MM.1S (cell line): ENCODE measurements at regions not wholly inside any gene's neighbourhood (a gene's known extent, or its start where the extent isn't known, plus 50 kb on each side); places are given as distances from the start of the nearest gene placed in this dataset.

ENCODE experiments used
- DNase-seq: peaks from one replicate; pipeline ENCODE4 v3.0.0-alpha.2; 2015
- H2AFZ ChIP-seq: fragments of 300-600 bp; sonication (generic); 2 replicates; pipeline ENCODE4 v1.6.0; 2016; ENCODE audit warnings: antibody characterized with exemption, low read length
- H3F3A ChIP-seq: fragments of 300-600 bp; sonication (generic); 2 replicates; pipeline ENCODE4 v1.6.1; 2016; ENCODE audit warnings: mild to moderate bottlenecking, antibody characterized with exemption, low read length, moderate library complexity, mixed read lengths; ENCODE audit not compliant: insufficient read depth
- H3K27ac ChIP-seq: fragments of 300-600 bp; sonication (generic); 2 replicates; pipeline ENCODE4 v1.5.1; 2016; ENCODE audit warnings: mild to moderate bottlenecking, low read length
- H3K27me3 ChIP-seq: fragments of 300-600 bp; sonication (generic); replicated peaks from 2 replicates; pipeline ENCODE4 v1.6.0; 2016; ENCODE audit warnings: low read length; ENCODE audit not compliant: insufficient read depth
- H3K36me3 ChIP-seq: fragments of 300-600 bp; sonication (generic); replicated peaks from 2 replicates; pipeline ENCODE4 v1.6.1; 2016; ENCODE audit warnings: mild to moderate bottlenecking, low read length, mixed read lengths; ENCODE audit not compliant: insufficient read depth
- H3K4me1 ChIP-seq: fragments of 300-600 bp; sonication (generic); 2 replicates; pipeline ENCODE4 v1.6.1; 2016; ENCODE audit warnings: low read length, mixed read lengths
- H3K4me2 ChIP-seq: fragments of 300-600 bp; sonication (generic); 2 replicates; pipeline ENCODE4 v1.6.0; 2016; ENCODE audit warnings: low read depth, low read length
- H3K4me3 ChIP-seq: fragments of 300-600 bp; sonication (generic); 2 replicates; pipeline ENCODE4 v1.5.1; 2016; ENCODE audit warnings: low read length, mixed read lengths
- H3K79me2 ChIP-seq: fragments of 300-600 bp; sonication (generic); 2 replicates; pipeline ENCODE4 v1.6.1; 2016; ENCODE audit warnings: mixed run types, low read length, mixed read lengths
- H3K9ac ChIP-seq: fragments of 300-600 bp; sonication (generic); 2 replicates; pipeline ENCODE4 v1.6.1; 2016; ENCODE audit warnings: low read length, mixed read lengths
- H3K9me2 ChIP-seq: fragments of 300-600 bp; sonication (generic); replicated peaks from 2 replicates; pipeline ENCODE4 v1.6.1; 2016; ENCODE audit warnings: mild to moderate bottlenecking, low read length, mixed read lengths; ENCODE audit not compliant: insufficient read depth
- H3K9me3 ChIP-seq: fragments of 300-600 bp; sonication (generic); replicated peaks from 2 replicates; pipeline ENCODE4 v1.6.1; 2016; ENCODE audit warnings: mild to moderate bottlenecking, low read length, mixed read lengths; ENCODE audit not compliant: insufficient read depth
- H4K20me1 ChIP-seq: fragments of 300-600 bp; sonication (generic); 2 replicates; pipeline ENCODE4 v1.6.1; 2016; ENCODE audit warnings: mild to moderate bottlenecking, low read length, moderate library complexity, mixed read lengths; ENCODE audit not compliant: insufficient read depth
- EZH2 ChIP-seq: fragments of 300-600 bp; sonication (generic); optimal IDR thresholded peaks from 2 replicates; pipeline ENCODE3; 2017; ENCODE audit warnings: low read depth, mild to moderate bottlenecking, antibody characterized with exemption, low read length, mixed read lengths
- EZH2phosphoT487 ChIP-seq: fragments of 300-600 bp; sonication (generic); IDR thresholded peaks from 2 replicates; pipeline ENCODE4 v1.6.1; 2018; ENCODE audit warnings: antibody characterized with exemption, low read length
- TF ChIP-seq, protein P1 (sequence below): fragments of 300-600 bp; sonication (generic); IDR thresholded peaks from 2 replicates; pipeline ENCODE4 v1.5.1; 2016; ENCODE audit warnings: antibody characterized with exemption, low read length, mixed read lengths

DNA sequence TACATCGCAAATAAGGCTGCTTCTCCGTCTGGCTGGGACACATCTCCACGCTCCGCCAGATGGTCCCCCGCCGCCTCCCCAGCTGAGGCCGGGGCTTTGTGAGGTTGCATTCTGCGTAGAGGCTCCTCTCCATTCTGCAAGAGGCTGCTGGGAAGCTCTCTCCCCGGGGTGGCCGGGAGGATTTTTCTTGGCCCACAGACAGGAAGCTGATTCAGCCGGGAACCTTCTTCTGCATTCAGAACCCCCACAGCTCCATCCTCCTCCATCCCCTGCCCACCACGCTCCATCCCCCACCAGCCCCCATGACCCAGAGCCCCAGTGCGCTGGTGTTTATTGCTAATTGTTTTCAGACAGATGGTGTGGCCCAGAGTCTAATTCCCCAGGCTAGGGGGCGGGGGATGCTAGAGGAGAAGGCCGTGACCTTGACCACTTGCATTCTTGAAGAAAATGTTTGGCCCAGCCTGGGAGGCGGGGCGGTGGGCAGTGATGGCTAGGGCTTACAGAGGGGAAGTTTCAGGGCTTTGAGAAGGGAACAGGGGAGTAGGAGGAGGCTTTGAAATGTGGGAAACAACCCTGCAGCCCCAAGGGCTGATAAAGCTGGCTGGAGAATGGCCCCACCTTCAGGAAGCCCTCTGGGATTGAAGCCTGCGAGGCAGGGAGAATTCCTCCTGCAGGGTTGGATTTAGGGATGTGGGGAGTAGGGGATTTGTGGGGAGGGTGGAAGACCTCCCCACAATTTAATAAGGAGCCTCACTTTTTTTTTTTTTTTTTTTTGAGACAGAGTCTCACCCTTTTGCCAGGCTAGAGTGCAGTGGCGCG, 88.5 kb upstream of the NCOR2 start:
- Histone ChIP-seq H3K36me3 (no peaks in the 10 kb centered on the region), H3K9me3 (no peaks in the 10 kb centered on the region), H3K27ac (no peak overlapping the region), H3K4me3 (no peak overlapping the region), H3K9me2 (no peaks in the 10 kb centered on the region), H3K27me3 (no peaks in the 10 kb centered on the region), H4K20me1 (no peaks in the 10 kb centered on the region), H3K4me2 (no peak overlapping the region), H3K4me1 (no peaks in the 10 kb centered on the region), H3K79me2 (no peaks in the 10 kb centered on the region), H2AFZ (no peak overlapping the region), H3K9ac (no peak overlapping the region), H3F3A (no peaks in the 10 kb centered on the region)
- no peak for TF ChIP-seq EZH2
- TF ChIP-seq EZH2phosphoT487, result no peak
- TF ChIP-seq, protein P1, sequence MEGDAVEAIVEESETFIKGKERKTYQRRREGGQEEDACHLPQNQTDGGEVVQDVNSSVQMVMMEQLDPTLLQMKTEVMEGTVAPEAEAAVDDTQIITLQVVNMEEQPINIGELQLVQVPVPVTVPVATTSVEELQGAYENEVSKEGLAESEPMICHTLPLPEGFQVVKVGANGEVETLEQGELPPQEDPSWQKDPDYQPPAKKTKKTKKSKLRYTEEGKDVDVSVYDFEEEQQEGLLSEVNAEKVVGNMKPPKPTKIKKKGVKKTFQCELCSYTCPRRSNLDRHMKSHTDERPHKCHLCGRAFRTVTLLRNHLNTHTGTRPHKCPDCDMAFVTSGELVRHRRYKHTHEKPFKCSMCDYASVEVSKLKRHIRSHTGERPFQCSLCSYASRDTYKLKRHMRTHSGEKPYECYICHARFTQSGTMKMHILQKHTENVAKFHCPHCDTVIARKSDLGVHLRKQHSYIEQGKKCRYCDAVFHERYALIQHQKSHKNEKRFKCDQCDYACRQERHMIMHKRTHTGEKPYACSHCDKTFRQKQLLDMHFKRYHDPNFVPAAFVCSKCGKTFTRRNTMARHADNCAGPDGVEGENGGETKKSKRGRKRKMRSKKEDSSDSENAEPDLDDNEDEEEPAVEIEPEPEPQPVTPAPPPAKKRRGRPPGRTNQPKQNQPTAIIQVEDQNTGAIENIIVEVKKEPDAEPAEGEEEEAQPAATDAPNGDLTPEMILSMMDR, result no peak
- DNase-seq, result no peak

DNA sequence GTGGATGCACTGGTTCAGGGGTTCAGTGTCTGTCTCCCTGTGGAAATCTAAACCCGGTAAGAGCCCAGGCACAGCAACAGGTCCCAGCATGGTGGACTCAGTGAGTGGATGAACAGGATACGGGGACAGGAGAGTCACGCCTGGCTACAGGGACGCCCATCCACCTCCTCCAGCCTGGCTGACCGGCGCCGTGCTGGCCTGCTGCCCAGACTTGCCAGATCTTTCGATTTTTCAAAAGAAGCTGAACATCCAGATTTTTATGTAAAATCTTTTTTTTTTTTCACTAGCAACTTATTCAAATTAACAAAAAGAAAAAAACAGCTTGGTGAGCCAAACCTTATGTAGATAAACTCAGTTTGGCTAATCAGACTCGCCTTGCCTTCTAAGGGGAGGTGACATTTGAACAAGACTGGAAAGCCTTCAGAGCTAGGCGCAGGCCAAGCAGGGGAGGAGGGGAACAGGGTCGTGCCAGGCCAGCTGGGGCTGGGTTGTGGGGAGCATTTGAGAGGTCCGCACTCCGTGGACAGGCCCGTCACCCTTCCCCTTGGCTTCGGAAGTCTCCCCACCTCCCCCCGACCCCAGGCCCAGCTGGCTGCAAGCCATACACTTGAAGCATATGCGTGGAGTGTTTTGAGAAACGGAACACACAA, 87.8 kb upstream of the NCOR2 start:
- TF ChIP-seq, protein P1, result no peak
- TF ChIP-seq EZH2 (no peak), EZH2phosphoT487 (no peak)
- Histone ChIP-seq H3K27ac (no peak overlapping the region), H3K4me2 (no peak overlapping the region), H3K9ac (no peak overlapping the region), H3K9me2 (no peaks in the 10 kb centered on the region), H3K27me3 (no peaks in the 10 kb centered on the region), H2AFZ (no peak overlapping the region), H3K79me2 (no peaks in the 10 kb centered on the region), H3K9me3 (no peaks in the 10 kb centered on the region), H3F3A (no peaks in the 10 kb centered on the region), H3K4me1 (no peaks in the 10 kb centered on the region), H3K36me3 (no peaks in the 10 kb centered on the region), H3K4me3 (no peak overlapping the region), H4K20me1 (no peaks in the 10 kb centered on the region)
- no peak for DNase-seq

DNA sequence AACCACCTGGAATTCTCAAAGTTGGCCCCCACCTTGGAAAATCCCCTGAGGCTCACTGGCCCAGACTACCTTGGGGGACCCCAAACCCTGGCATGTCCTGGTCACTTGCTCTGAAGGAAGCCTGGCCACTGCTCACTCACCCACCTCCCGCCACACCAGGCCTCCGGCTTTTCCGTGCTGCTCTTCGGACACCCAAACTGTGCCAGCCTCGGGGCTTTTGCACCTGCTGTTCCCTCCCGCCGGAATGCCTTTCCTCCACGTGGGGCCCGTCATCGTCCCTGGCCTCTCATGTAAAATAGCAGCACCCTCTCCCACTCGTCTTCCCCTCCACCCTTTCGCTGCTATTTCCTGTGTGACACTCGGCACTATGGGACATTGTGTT, 87.2 kb upstream of the NCOR2 start:
- no peak overlapping the region for H3K9ac ChIP-seq

More for the DNA sequence above, 87.2 kb upstream of the NCOR2 start:
- no peak overlapping the region for H2AFZ ChIP-seq
- H3K27ac ChIP-seq, result no peak overlapping the region
- H3K4me1 ChIP-seq, result no peaks in the 10 kb centered on the region
- no peaks in the 10 kb centered on the region for H4K20me1 ChIP-seq
- H3K4me3 ChIP-seq, result no peak overlapping the region
- H3K9me2 ChIP-seq, result no peaks in the 10 kb centered on the region
- H3K9me3 ChIP-seq, result no peaks in the 10 kb centered on the region
- TF ChIP-seq EZH2phosphoT487, result no peak
- TF ChIP-seq EZH2, result no peak
- TF ChIP-seq, protein P1, result no peak
- no peak overlapping the region for H3K4me2 ChIP-seq
- H3K27me3 ChIP-seq, result no peaks in the 10 kb centered on the region
- H3K79me2 ChIP-seq, result no peaks in the 10 kb centered on the region
- no peak for DNase-seq
- no peaks in the 10 kb centered on the region for H3K36me3 ChIP-seq
- H3F3A ChIP-seq, result no peaks in the 10 kb centered on the region
